Spleen (tissue), 11 donors: ENCODE measurements at regions not wholly inside any gene's neighbourhood (a gene's known extent, or its start where the extent isn't known, plus 50 kb on each side); places are given as distances from the start of the nearest gene placed in this dataset.

Experiments
- DNase-seq: peaks from one replicate; pipeline ENCODE4 v3.0.0-alpha.2; 2020
- H3K27ac ChIP-seq, 8 donors: fragments of 200-600 bp; sonication (generic) in 7 of 8; 1 replicate in 4 of 8; 2 replicates in 4 of 8; pipeline versions ENCODE4 v1.5.0 to v1.8.0; 2016 to 2021; ENCODE audit warnings: inconsistent platforms in 4 of 8, mild to moderate bottlenecking in 4 of 8, moderate library complexity in 1 of 8
- H3K27me3 ChIP-seq, 7 donors: fragments of 200-600 bp; sonication (generic) in 6 of 7; replicated peaks in 1 of 7; 1 replicate in 4 of 7; 2 replicates in 3 of 7; pipeline versions ENCODE4 v1.5.0 to v1.8.0; 2016 to 2021; ENCODE audit warnings: inconsistent platforms in 3 of 7, mild to moderate bottlenecking in 1 of 7
- H3K36me3 ChIP-seq, 6 donors: fragments of 200-600 bp; sonication (generic) in 5 of 6; 1 replicate in 4 of 6; 2 replicates in 2 of 6; pipeline versions ENCODE4 v1.5.0 to v1.8.0; 2016 to 2021; ENCODE audit warnings: inconsistent platforms in 2 of 6
- H3K4me1 ChIP-seq, 6 donors: fragments of 200-600 bp; sonication (generic) in 5 of 6; 1 replicate in 3 of 6; 2 replicates in 3 of 6; pipeline versions ENCODE4 v1.5.0 to v1.8.0; 2016 to 2021; ENCODE audit warnings: inconsistent platforms in 3 of 6
- H3K4me3 ChIP-seq, 8 donors: fragments of 200-600 bp; sonication (generic) in 7 of 8; 1 replicate in 4 of 8; 2 replicates in 4 of 8; pipeline versions ENCODE4 v1.5.0 to v1.8.0; 2016 to 2021; ENCODE audit warnings: inconsistent platforms in 4 of 8, mild to moderate bottlenecking in 4 of 8, moderate library complexity in 2 of 8
- H3K9me3 ChIP-seq, 8 donors: fragments of 200-600 bp; sonication (generic) in 7 of 8; 1 replicate in 4 of 8; 2 replicates in 4 of 8; pipeline versions ENCODE4 v1.5.0 to v1.8.0; 2016 to 2021; ENCODE audit warnings: inconsistent platforms in 4 of 8
- POLR2A ChIP-seq, 3 donors: fragments of 450-650 bp; IDR thresholded peaks; one replicate each; pipeline ENCODE4 v1.5.1; 2017; ENCODE audit warnings: antibody characterized with exemption in 3 of 3, mild to moderate bottlenecking in 1 of 3
- POLR2AphosphoS5 ChIP-seq, 3 donors: sonication (generic); formaldehyde crosslinking; IDR thresholded peaks; one replicate each; pipeline ENCODE4 v1.5.1; 2017; ENCODE audit warnings: antibody characterized with exemption in 3 of 3
- WGBS, 5 donors: extraction: QIAGEN DNeasy Blood & Tissue Kit in 3 of 5; methylation state at CpG; one replicate each; pipeline versions ENCODE4 v1.1.5 to v1.1.7; 2013 to 2018; 5-methylcytosine and 5-hydroxymethylcytosine counted together
- intact Hi-C: fragments of 100-400 bp; cut with DNase I; formaldehyde crosslinking; loops from one replicate; pipeline ENCODE4 v1.15.0; 2023; ENCODE audit warnings: low total_unique reads
- TF ChIP-seq, protein P1 (sequence below), 11 experiments: fragments of 200-600 bp in 7 of 11; fragments of 450-650 bp in 4 of 11; sonication (generic) in 4 of 11; IDR thresholded peaks in 8 of 11; conservative IDR thresholded peaks in 3 of 11; 1 replicate in 7 of 11; 2 replicates in 4 of 11; pipeline versions ENCODE4 v1.4.0 to v1.8.0; 2016 to 2021; ENCODE audit warnings: antibody characterized with exemption in 11 of 11, inconsistent platforms in 4 of 11, mild to moderate bottlenecking in 1 of 11
- donor health status: healthy with polysubstance abuse.
- donor health status: DM: no; HTN: no; CAD: no; lungs with moderate emphysema.
- donor health status: DM: no; HTN: no; CAD: no.
- donor health status: Bipolar disorder and iron deficiency.
- donor health status: healthy.
- donor health status: DM: no; HTN: no; CAD: no.
- donor health status: DM: yes; HTN: yes; CAD: no.

DNA sequence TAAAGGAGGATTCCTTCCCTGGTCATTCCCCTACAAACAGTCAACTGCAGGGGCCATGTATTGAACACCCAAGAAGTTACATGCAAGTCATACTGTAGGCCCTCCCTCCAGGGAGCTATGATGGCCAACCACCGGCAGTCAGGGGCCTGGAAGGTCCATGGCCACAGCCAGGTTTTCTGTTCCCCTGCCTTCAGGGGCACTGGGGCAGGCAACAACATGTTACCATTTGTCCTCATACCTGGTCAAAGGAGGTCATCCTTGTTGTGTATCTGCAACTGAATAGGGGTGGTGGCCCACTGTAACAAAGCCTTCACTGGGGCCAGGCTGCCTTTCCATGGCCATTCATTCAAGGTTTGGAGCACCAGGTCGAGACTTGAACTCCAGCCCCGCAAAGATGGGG is 433.6 kb downstream of the DYNC2H1 start:
- no peak overlapping the region for H3K4me3 ChIP-seq
- TF ChIP-seq POLR2AphosphoS5 (IDR thresholded peaks at IDR 0.05) (no peak), POLR2A (IDR thresholded peaks at IDR 0.05) (no peak)
- TF ChIP-seq, protein P1, sequence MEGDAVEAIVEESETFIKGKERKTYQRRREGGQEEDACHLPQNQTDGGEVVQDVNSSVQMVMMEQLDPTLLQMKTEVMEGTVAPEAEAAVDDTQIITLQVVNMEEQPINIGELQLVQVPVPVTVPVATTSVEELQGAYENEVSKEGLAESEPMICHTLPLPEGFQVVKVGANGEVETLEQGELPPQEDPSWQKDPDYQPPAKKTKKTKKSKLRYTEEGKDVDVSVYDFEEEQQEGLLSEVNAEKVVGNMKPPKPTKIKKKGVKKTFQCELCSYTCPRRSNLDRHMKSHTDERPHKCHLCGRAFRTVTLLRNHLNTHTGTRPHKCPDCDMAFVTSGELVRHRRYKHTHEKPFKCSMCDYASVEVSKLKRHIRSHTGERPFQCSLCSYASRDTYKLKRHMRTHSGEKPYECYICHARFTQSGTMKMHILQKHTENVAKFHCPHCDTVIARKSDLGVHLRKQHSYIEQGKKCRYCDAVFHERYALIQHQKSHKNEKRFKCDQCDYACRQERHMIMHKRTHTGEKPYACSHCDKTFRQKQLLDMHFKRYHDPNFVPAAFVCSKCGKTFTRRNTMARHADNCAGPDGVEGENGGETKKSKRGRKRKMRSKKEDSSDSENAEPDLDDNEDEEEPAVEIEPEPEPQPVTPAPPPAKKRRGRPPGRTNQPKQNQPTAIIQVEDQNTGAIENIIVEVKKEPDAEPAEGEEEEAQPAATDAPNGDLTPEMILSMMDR (IDR thresholded peaks at IDR 0.05 in 8 of 11, conservative IDR thresholded peaks at IDR 0.05 in 3 of 11): no peak
- H3K4me1 ChIP-seq: no peaks in the 10 kb centered on the region
- 83 to 94% (median 89%) methylated on average over 3 of the region's 3 CpGs for WGBS, 5 donors
- H3K9me3 ChIP-seq: peaks cover 0 to 21% (median 8%) of the 10 kb centered on the region in 8 donors
- DNase-seq: no peak
- intact Hi-C loops: no loop called here
- H3K36me3 ChIP-seq: no peaks in the 10 kb centered on the region
- no peak overlapping the region for H3K27ac ChIP-seq
- no peaks in the 10 kb centered on the region for H3K27me3 ChIP-seq

DNA sequence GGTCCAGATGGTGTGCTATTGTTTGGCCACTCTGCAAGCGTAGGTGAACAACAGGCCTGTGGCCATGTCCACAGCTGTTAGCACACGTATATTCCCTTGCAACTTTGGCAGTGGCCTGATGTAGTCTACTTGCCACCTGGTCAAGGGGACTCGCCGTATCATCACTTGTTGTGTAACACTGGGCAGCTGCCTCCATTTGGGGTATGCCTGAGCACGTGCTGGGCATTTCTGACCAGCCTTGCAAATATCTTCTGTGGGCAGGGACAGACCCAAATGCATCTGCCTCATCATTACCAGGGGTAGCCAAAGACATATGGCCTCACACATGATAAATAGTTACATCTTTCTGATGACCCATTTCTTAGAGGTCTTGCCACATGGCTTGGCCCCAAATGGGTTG is 434.2 kb downstream of the DYNC2H1 start:
- Histone ChIP-seq H3K4me1 (no peaks in the 10 kb centered on the region), H3K4me3 (no peak overlapping the region), H3K9me3 (peaks cover 0 to 21% (median 8%) of the 10 kb centered on the region in 8 donors), H3K27ac (no peak overlapping the region), H3K27me3 (no peaks in the 10 kb centered on the region), H3K36me3 (no peaks in the 10 kb centered on the region)
- WGBS, 5 donors: 75 to 95% (median 90%) methylated on average over 5 of the region's 5 CpGs
- TF ChIP-seq, protein P1 (IDR thresholded peaks at IDR 0.05 in 8 of 11, conservative IDR thresholded peaks at IDR 0.05 in 3 of 11): no peak
- no peak for TF ChIP-seq POLR2AphosphoS5 (IDR thresholded peaks at IDR 0.05)
- no peak for TF ChIP-seq POLR2A (IDR thresholded peaks at IDR 0.05)
- no peak for DNase-seq
- intact Hi-C loops: no loop called here

- no peak for DNase-seq
- H3K27me3 ChIP-seq: no peaks in the 10 kb centered on the region
- intact Hi-C loops: no loop called here
- TF ChIP-seq POLR2A (IDR thresholded peaks at IDR 0.05) (no peak), POLR2AphosphoS5 (IDR thresholded peaks at IDR 0.05) (no peak)
- TF ChIP-seq, protein P1 (IDR thresholded peaks at IDR 0.05 in 8 of 11, conservative IDR thresholded peaks at IDR 0.05 in 3 of 11): no peak
- H3K4me3 ChIP-seq: no peak overlapping the region
- H3K36me3 ChIP-seq: no peaks in the 10 kb centered on the region
- H3K27ac ChIP-seq: no peak overlapping the region
- no peaks in the 10 kb centered on the region for H3K4me1 ChIP-seq
- WGBS, 5 donors: 85 to 94% (median 89%) methylated on average over 8 of the region's 8 CpGs
- H3K9me3 ChIP-seq: peaks cover 0 to 21% (median 8%) of the 10 kb centered on the region in 8 donors
These were observed 435.6 kb downstream of the DYNC2H1 start for GRCh38 chr11:103544874-103545273.

- DNase-seq: no peak
- no peaks in the 10 kb centered on the region for H3K27me3 ChIP-seq
These were observed 436.3 kb downstream of the DYNC2H1 start for GRCh38 chr11:103545551-103545950.

More at GRCh38 chr11:103545551-103545950, 436.3 kb downstream of the DYNC2H1 start:
- no peak overlapping the region for H3K4me3 ChIP-seq
- no peak overlapping the region for H3K27ac ChIP-seq
- no peaks in the 10 kb centered on the region for H3K4me1 ChIP-seq
- H3K36me3 ChIP-seq: no peaks in the 10 kb centered on the region
- H3K9me3 ChIP-seq: peaks cover 0 to 20% (median 8%) of the 10 kb centered on the region in 8 donors
- TF ChIP-seq, protein P1 (IDR thresholded peaks at IDR 0.05 in 8 of 11, conservative IDR thresholded peaks at IDR 0.05 in 3 of 11): no peak
- no peak for TF ChIP-seq POLR2A (IDR thresholded peaks at IDR 0.05)
- no peak for TF ChIP-seq POLR2AphosphoS5 (IDR thresholded peaks at IDR 0.05)
- intact Hi-C loops: no loop called here
